ENCODE measurements at regions not wholly inside any gene's neighbourhood (a gene's known extent, or its start where the extent isn't known, plus 50 kb on each side); places are given as distances from the start of the nearest gene placed in this dataset.

DNA sequence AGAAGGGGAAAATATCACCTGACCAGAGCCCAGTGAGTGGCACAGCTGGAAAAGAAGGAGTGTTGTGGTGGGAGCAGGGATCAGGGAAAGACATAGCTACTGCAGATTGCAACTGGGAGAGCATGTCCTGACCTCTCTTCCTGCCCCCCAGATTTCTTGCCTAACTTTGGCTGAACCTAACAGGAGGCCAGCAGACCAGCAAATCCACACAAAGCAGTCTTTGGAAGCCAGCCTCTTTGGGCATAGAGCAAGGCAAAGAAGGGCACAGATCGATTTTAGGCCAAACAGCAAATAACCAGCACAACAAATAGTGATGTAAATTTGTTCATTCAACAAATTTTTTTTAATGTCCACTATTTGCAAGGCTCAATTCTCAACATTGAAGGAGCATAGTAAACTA is 433.2 kb upstream of the GHITM start:
- no CpG with 5 or more reads among the region's 1 CpG for WGBS, 2 donors (ENCODE audit: extremely low coverage in 2 of 2, insufficient read length in 2 of 2, insufficient replicate concordance in 1 of 2)
- H2BK15ac ChIP-seq (ENCODE audit: low read length), result no peak overlapping the region
- H3K18ac ChIP-seq (ENCODE audit: low read length), result no peak overlapping the region

DNA sequence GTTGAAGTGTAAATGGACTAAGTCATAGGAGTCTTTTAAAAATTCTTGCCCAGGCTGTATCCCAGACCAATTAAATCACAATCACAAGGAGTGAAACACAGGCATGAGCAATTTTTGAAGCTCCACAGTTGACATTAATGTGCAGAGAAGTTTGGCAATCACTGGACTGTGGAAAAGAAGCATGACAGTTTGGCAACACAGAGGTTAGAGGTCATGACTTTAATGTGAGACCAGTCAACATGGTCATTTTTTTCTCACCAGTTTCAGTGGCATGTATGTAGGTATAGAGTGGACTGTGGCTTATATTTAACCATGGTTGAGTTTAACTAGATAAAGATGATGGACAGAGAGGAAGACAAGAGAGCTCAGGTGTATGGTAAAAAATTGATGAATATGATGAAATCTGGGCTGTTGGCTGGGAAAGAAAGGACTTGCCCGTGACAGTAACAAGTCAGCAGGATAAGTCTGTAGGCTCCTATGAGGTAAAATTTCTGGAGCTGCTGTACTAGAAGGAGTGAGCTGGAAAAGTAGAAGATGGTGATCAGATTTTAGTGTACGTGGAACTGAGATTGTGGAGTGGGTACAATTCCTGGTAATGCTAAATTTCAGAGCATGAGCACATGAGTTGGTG is 432.2 kb upstream of the GHITM start:
- Histone ChIP-seq H3K27ac (replicated peaks; ENCODE audit: low read length) (no peak overlapping the region), H4K8ac (ENCODE audit: low read depth, low read length) (no peak overlapping the region), H2BK5ac (ENCODE audit: low read length) (no peak overlapping the region), H2BK120ac (ENCODE audit: low read depth, low read length) (no peak overlapping the region), H3K27me3 (ENCODE audit: control insufficient read depth in 3 of 3, insufficient read depth in 3 of 3, low read depth in 1 of 3, low read length in 3 of 3) (no peaks in the 10 kb centered on the region), H2BK12ac (ENCODE audit: low read length) (no peak overlapping the region), H3K4me1 (ENCODE audit: control insufficient read depth in 2 of 2, insufficient read depth in 1 of 2, low read depth in 1 of 2, low read length in 2 of 2) (peaks cover 0 to 2% of the 10 kb centered on the region in 2 donors), H3K9ac (ENCODE audit: low read depth, low read length, poor library complexity) (no peak overlapping the region), H3K4ac (ENCODE audit: low read length) (no peak overlapping the region), H3K23ac (ENCODE audit: low read depth, low read length, poor library complexity) (no peak overlapping the region), H2BK15ac (ENCODE audit: low read length) (no peak overlapping the region), H3K4me2 (ENCODE audit: insufficient read depth, low read length, poor library complexity, severe bottlenecking) (no peak overlapping the region), H4K91ac (ENCODE audit: low read depth, low read length, poor library complexity) (no peak overlapping the region), H3K14ac (ENCODE audit: low read length) (no peak overlapping the region), H3K79me1 (ENCODE audit: low read depth, low read length) (no peaks in the 10 kb centered on the region), H3K36me3 (replicated peaks in 1 of 2; ENCODE audit: control insufficient read depth in 2 of 2, insufficient read depth in 2 of 2, low read length in 2 of 2) (no peaks in the 10 kb centered on the region), H2AK5ac (ENCODE audit: low read depth, low read length) (no peak overlapping the region), H3K4me3 (ENCODE audit: low read length in 2 of 2) (no peak overlapping the region), H2AFZ (ENCODE audit: low read length) (no peak overlapping the region), H3K9me3 (replicated peaks in 1 of 2; ENCODE audit: control insufficient read depth in 2 of 2, insufficient read depth in 1 of 2, low read depth in 1 of 2, low read length in 2 of 2) (no peaks in the 10 kb centered on the region), H3K18ac (ENCODE audit: low read length) (no peak overlapping the region)
- WGBS, 2 donors (ENCODE audit: extremely low coverage in 2 of 2, insufficient read length in 2 of 2, insufficient replicate concordance in 1 of 2), result no CpG with 5 or more reads among the region's 2 CpGs
- no peak for DNase-seq (ENCODE audit: low spot score)

More for the DNA sequence above, 433.2 kb upstream of the GHITM start:
- H4K8ac ChIP-seq (ENCODE audit: low read depth, low read length), result no peak overlapping the region
- no peaks in the 10 kb centered on the region for H3K79me1 ChIP-seq (ENCODE audit: low read depth, low read length)
- no peak for DNase-seq (ENCODE audit: low spot score)
- H3K36me3 ChIP-seq (replicated peaks in 1 of 2; ENCODE audit: control insufficient read depth in 2 of 2, insufficient read depth in 2 of 2, low read length in 2 of 2), result no peaks in the 10 kb centered on the region
- H3K4me3 ChIP-seq (ENCODE audit: low read length in 2 of 2), result no peak overlapping the region
- H2BK12ac ChIP-seq (ENCODE audit: low read length), result no peak overlapping the region
- H2BK5ac ChIP-seq (ENCODE audit: low read length), result no peak overlapping the region
- H3K14ac ChIP-seq (ENCODE audit: low read length), result no peak overlapping the region
- H2BK120ac ChIP-seq (ENCODE audit: low read depth, low read length), result no peak overlapping the region
- no peak overlapping the region for H3K9ac ChIP-seq (ENCODE audit: low read depth, low read length, poor library complexity)
- no peak overlapping the region for H2AK5ac ChIP-seq (ENCODE audit: low read depth, low read length)
- no peak overlapping the region for H2AFZ ChIP-seq (ENCODE audit: low read length)
- H3K23ac ChIP-seq (ENCODE audit: low read depth, low read length, poor library complexity), result no peak overlapping the region
- no peaks in the 10 kb centered on the region for H3K9me3 ChIP-seq (replicated peaks in 1 of 2; ENCODE audit: control insufficient read depth in 2 of 2, insufficient read depth in 1 of 2, low read depth in 1 of 2, low read length in 2 of 2)
- H3K27ac ChIP-seq (replicated peaks; ENCODE audit: low read length), result no peak overlapping the region
- H4K91ac ChIP-seq (ENCODE audit: low read depth, low read length, poor library complexity), result no peak overlapping the region
- peaks cover 0 to 2% of the 10 kb centered on the region in 2 donors for H3K4me1 ChIP-seq (ENCODE audit: control insufficient read depth in 2 of 2, insufficient read depth in 1 of 2, low read depth in 1 of 2, low read length in 2 of 2)
- H3K4me2 ChIP-seq (ENCODE audit: insufficient read depth, low read length, poor library complexity, severe bottlenecking), result no peak overlapping the region
- no peak overlapping the region for H3K4ac ChIP-seq (ENCODE audit: low read length)
- no peaks in the 10 kb centered on the region for H3K27me3 ChIP-seq (ENCODE audit: control insufficient read depth in 3 of 3, insufficient read depth in 3 of 3, low read depth in 1 of 3, low read length in 3 of 3)

DNA sequence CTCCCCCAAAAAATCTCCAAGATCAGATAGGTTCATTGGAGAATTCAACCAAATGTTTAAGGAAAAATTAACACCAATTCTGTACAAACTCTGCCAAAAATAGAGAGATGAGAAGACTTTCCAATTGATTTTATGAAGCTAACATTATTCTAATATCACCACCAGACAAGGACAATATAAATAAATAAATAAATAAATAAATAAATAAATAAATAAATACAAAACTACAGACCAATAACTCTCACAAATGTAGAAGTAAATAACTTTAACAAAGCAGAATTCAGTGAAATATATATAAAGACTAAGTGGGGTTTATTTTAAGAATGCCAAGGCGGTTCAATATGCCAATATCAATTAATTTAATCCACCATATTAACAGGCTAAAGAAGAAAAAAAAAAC is 425.9 kb upstream of the GHITM start:
- H2BK120ac ChIP-seq (ENCODE audit: low read depth, low read length), result no peak overlapping the region
- no peaks in the 10 kb centered on the region for H3K79me1 ChIP-seq (ENCODE audit: low read depth, low read length)
- no peak overlapping the region for H3K18ac ChIP-seq (ENCODE audit: low read length)
- H3K36me3 ChIP-seq (replicated peaks in 1 of 2; ENCODE audit: control insufficient read depth in 2 of 2, insufficient read depth in 2 of 2, low read length in 2 of 2), result no peaks in the 10 kb centered on the region
- no peak overlapping the region for H3K23ac ChIP-seq (ENCODE audit: low read depth, low read length, poor library complexity)
- no peak overlapping the region for H3K27ac ChIP-seq (replicated peaks; ENCODE audit: low read length)
- H4K8ac ChIP-seq (ENCODE audit: low read depth, low read length), result no peak overlapping the region
- no peak overlapping the region for H2AK5ac ChIP-seq (ENCODE audit: low read depth, low read length)
- DNase-seq (ENCODE audit: low spot score), result no peak
- H3K4me3 ChIP-seq (ENCODE audit: low read length in 2 of 2), result no peak overlapping the region
- H3K4me1 ChIP-seq (ENCODE audit: control insufficient read depth in 2 of 2, insufficient read depth in 1 of 2, low read depth in 1 of 2, low read length in 2 of 2), result no peaks in the 10 kb centered on the region
- H3K27me3 ChIP-seq (ENCODE audit: control insufficient read depth in 3 of 3, insufficient read depth in 3 of 3, low read depth in 1 of 3, low read length in 3 of 3), result no peaks in the 10 kb centered on the region
- H3K4ac ChIP-seq (ENCODE audit: low read length), result no peak overlapping the region
- no peak overlapping the region for H4K91ac ChIP-seq (ENCODE audit: low read depth, low read length, poor library complexity)
- H3K9ac ChIP-seq (ENCODE audit: low read depth, low read length, poor library complexity), result no peak overlapping the region
- no peak overlapping the region for H3K14ac ChIP-seq (ENCODE audit: low read length)
- no peak overlapping the region for H3K4me2 ChIP-seq (ENCODE audit: insufficient read depth, low read length, poor library complexity, severe bottlenecking)
- no peak overlapping the region for H2BK12ac ChIP-seq (ENCODE audit: low read length)
- WGBS, 2 donors (ENCODE audit: extremely low coverage in 2 of 2, insufficient read length in 2 of 2, insufficient replicate concordance in 1 of 2), result no CpG with 5 or more reads among the region's 1 CpG
- H2BK15ac ChIP-seq (ENCODE audit: low read length), result no peak overlapping the region
- no peak overlapping the region for H2BK5ac ChIP-seq (ENCODE audit: low read length)
- no peak overlapping the region for H2AFZ ChIP-seq (ENCODE audit: low read length)
- H3K9me3 ChIP-seq (replicated peaks in 1 of 2; ENCODE audit: control insufficient read depth in 2 of 2, insufficient read depth in 1 of 2, low read depth in 1 of 2, low read length in 2 of 2), result no peaks in the 10 kb centered on the region

DNA sequence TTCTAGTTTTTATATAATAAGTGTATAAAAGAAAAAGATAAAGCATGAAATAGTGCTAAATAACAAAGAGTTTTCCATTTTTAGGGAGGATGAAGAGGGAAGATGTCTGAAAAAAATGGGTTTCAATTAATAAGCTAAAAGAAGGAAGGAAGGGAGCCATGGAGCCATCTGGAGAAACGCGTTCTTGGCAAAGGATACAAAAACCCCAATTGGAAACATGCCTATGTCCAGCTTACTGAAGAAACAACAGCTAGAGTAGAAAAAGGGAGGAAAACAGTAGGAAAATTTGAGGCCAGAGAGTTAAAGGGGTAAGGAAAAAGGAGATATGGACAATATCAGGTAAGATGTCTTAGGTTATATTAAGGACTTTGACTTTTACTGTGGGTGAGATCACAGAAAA is 416.2 kb upstream of the GHITM start:
- no peak overlapping the region for H3K14ac ChIP-seq (ENCODE audit: low read length)
- no CpG with 5 or more reads among the region's 2 CpGs for WGBS, 2 donors (ENCODE audit: extremely low coverage in 2 of 2, insufficient read length in 2 of 2, insufficient replicate concordance in 1 of 2)
- no peak overlapping the region for H2BK12ac ChIP-seq (ENCODE audit: low read length)
- no peak overlapping the region for H4K91ac ChIP-seq (ENCODE audit: low read depth, low read length, poor library complexity)
- H4K8ac ChIP-seq (ENCODE audit: low read depth, low read length), result no peak overlapping the region
- H3K4me1 ChIP-seq (ENCODE audit: control insufficient read depth in 2 of 2, insufficient read depth in 1 of 2, low read depth in 1 of 2, low read length in 2 of 2), result peaks cover 0 to 2% of the 10 kb centered on the region in 2 donors
- H3K9ac ChIP-seq (ENCODE audit: low read depth, low read length, poor library complexity), result no peak overlapping the region
- no peak overlapping the region for H3K27ac ChIP-seq (replicated peaks; ENCODE audit: low read length)
- H3K4ac ChIP-seq (ENCODE audit: low read length), result no peak overlapping the region
- no peaks in the 10 kb centered on the region for H3K36me3 ChIP-seq (replicated peaks in 1 of 2; ENCODE audit: control insufficient read depth in 2 of 2, insufficient read depth in 2 of 2, low read length in 2 of 2)
- no peaks in the 10 kb centered on the region for H3K27me3 ChIP-seq (ENCODE audit: control insufficient read depth in 3 of 3, insufficient read depth in 3 of 3, low read depth in 1 of 3, low read length in 3 of 3)
- no peak overlapping the region for H3K18ac ChIP-seq (ENCODE audit: low read length)
- H2AFZ ChIP-seq (ENCODE audit: low read length), result no peak overlapping the region
- no peak overlapping the region for H2BK120ac ChIP-seq (ENCODE audit: low read depth, low read length)
- no peak overlapping the region for H3K23ac ChIP-seq (ENCODE audit: low read depth, low read length, poor library complexity)
- H3K4me2 ChIP-seq (ENCODE audit: insufficient read depth, low read length, poor library complexity, severe bottlenecking), result no peak overlapping the region
- DNase-seq (ENCODE audit: low spot score), result no peak
- no peak overlapping the region for H2BK5ac ChIP-seq (ENCODE audit: low read length)
- H2AK5ac ChIP-seq (ENCODE audit: low read depth, low read length), result no peak overlapping the region
- H3K4me3 ChIP-seq (ENCODE audit: low read length in 2 of 2), result no peak overlapping the region
- H3K79me1 ChIP-seq (ENCODE audit: low read depth, low read length), result no peaks in the 10 kb centered on the region
- no peaks in the 10 kb centered on the region for H3K9me3 ChIP-seq (replicated peaks in 1 of 2; ENCODE audit: control insufficient read depth in 2 of 2, insufficient read depth in 1 of 2, low read depth in 1 of 2, low read length in 2 of 2)
- H2BK15ac ChIP-seq (ENCODE audit: low read length), result no peak overlapping the region
